Peyer's patch (tissue), 4 donors: ENCODE measurements at regions not wholly inside any gene's neighbourhood (a gene's known extent, or its start where the extent isn't known, plus 50 kb on each side); places are given as distances from the start of the nearest gene placed in this dataset.

ENCODE experiments used
- POLR2A ChIP-seq, 2 donors: fragments of 450-650 bp; IDR thresholded peaks; one replicate each; pipeline ENCODE4 v1.5.1; 2017; ENCODE audit warnings: antibody characterized with exemption in 2 of 2, mild to moderate bottlenecking in 2 of 2, moderate library complexity in 2 of 2
- TF ChIP-seq, protein P1 (sequence below), 6 experiments: fragments of 450-650 bp in 4 of 6; fragments of 200-600 bp in 2 of 6; sonication (generic) in 1 of 6; IDR thresholded peaks; one replicate each; pipeline ENCODE4 v1.5.1; 2017 to 2019; ENCODE audit warnings: antibody characterized with exemption in 6 of 6, mild to moderate bottlenecking in 3 of 6, moderate library complexity in 1 of 6

DNA sequence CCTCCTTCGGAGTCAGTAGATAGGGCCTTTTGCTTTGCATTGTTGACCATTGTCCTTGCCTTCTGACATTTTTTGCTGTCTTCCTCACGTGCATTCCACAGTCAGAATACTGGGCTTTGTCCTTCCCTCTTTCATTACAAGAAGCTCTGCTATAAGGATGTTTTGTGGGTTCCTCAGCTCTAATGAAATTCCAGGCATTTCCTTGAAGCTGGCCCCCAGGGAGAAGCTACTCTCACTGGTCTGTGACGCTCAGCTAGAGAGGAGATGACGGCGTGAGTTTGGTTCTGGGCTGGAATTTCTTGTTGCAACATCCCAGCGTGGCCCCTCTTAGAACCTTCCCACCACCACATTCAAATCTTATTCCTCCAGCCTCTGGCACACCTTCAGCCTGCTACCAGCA, 210.2 kb downstream of the TJP1 start:
- TF ChIP-seq, protein P1, sequence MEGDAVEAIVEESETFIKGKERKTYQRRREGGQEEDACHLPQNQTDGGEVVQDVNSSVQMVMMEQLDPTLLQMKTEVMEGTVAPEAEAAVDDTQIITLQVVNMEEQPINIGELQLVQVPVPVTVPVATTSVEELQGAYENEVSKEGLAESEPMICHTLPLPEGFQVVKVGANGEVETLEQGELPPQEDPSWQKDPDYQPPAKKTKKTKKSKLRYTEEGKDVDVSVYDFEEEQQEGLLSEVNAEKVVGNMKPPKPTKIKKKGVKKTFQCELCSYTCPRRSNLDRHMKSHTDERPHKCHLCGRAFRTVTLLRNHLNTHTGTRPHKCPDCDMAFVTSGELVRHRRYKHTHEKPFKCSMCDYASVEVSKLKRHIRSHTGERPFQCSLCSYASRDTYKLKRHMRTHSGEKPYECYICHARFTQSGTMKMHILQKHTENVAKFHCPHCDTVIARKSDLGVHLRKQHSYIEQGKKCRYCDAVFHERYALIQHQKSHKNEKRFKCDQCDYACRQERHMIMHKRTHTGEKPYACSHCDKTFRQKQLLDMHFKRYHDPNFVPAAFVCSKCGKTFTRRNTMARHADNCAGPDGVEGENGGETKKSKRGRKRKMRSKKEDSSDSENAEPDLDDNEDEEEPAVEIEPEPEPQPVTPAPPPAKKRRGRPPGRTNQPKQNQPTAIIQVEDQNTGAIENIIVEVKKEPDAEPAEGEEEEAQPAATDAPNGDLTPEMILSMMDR (IDR thresholded peaks at IDR 0.05), result no peak
- no peak for TF ChIP-seq POLR2A (IDR thresholded peaks at IDR 0.05)
